ENCODE measurements at regions not wholly inside any gene's neighbourhood (a gene's known extent, or its start where the extent isn't known, plus 50 kb on each side); places are given as distances from the start of the nearest gene placed in this dataset.

GRCh38 chr4:156085100-156085499 lies 131.4 kb upstream of the CTSO start:
- TF ChIP-seq CTCF (IDR thresholded peaks at IDR 0.05) (no peak), POLR2A (IDR thresholded peaks at IDR 0.05) (no peak)
